Peyer's patch (tissue), 4 donors: ENCODE measurements at regions not wholly inside any gene's neighbourhood (a gene's known extent, or its start where the extent isn't known, plus 50 kb on each side); places are given as distances from the start of the nearest gene placed in this dataset.

Experiments used
- POLR2A ChIP-seq, 2 donors: fragments of 450-650 bp; IDR thresholded peaks; one replicate each; pipeline ENCODE4 v1.5.1; 2017; ENCODE audit warnings: antibody characterized with exemption in 2 of 2, mild to moderate bottlenecking in 2 of 2, moderate library complexity in 2 of 2
- TF ChIP-seq, protein P1 (sequence below), 6 experiments: fragments of 450-650 bp in 4 of 6; fragments of 200-600 bp in 2 of 6; sonication (generic) in 1 of 6; IDR thresholded peaks; one replicate each; pipeline ENCODE4 v1.5.1; 2017 to 2019; ENCODE audit warnings: antibody characterized with exemption in 6 of 6, mild to moderate bottlenecking in 3 of 6, moderate library complexity in 1 of 6

DNA sequence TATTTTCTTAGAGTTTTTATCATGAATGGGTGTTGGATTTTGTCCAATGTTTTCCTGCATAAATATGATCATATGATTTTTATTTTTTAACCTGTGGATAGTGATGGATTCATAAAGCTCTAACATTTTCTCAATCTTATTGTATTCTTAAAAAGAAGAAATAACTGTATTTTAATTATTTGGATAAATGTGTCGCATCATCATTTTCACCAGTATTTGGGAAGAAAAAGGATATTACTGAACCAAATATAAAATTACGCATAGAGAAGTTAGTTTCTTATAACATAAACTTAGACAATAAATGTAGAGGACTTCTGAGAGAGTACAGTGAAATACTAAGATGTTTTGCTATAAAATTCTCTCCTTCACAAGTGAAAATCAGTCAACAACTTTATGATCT lies 126.0 kb upstream of the CHST9 start:
- TF ChIP-seq, protein P1, sequence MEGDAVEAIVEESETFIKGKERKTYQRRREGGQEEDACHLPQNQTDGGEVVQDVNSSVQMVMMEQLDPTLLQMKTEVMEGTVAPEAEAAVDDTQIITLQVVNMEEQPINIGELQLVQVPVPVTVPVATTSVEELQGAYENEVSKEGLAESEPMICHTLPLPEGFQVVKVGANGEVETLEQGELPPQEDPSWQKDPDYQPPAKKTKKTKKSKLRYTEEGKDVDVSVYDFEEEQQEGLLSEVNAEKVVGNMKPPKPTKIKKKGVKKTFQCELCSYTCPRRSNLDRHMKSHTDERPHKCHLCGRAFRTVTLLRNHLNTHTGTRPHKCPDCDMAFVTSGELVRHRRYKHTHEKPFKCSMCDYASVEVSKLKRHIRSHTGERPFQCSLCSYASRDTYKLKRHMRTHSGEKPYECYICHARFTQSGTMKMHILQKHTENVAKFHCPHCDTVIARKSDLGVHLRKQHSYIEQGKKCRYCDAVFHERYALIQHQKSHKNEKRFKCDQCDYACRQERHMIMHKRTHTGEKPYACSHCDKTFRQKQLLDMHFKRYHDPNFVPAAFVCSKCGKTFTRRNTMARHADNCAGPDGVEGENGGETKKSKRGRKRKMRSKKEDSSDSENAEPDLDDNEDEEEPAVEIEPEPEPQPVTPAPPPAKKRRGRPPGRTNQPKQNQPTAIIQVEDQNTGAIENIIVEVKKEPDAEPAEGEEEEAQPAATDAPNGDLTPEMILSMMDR (IDR thresholded peaks at IDR 0.05), result no peak
- TF ChIP-seq POLR2A (IDR thresholded peaks at IDR 0.05), result no peak
